ENCODE measurements at regions not wholly inside any gene's neighbourhood (a gene's known extent, or its start where the extent isn't known, plus 50 kb on each side); places are given as distances from the start of the nearest gene placed in this dataset.
"Not testable (repeated sequence)": the region's sequence is repeated elsewhere in the genome, so short reads cannot be mapped to it uniquely, and the experiment has no call there.

DNA sequence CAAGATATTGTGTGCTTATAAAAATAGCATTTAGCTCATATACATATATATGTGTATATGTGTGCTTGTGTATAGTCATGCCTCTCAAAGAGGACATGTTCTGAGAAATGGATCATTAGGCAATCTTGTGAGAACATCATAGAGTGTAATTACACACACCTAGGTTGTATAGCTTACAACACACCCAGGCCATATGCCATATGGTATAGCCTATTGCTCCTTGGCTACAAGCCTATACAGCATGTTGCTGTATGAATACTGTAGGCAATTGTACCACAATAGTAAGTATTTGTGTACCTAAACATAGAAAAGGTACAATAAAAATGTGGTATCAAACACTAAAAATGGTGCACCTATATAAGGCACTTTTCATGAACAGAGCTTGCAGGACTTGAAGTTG lies 1510.5 kb upstream of the LRRTM3 start:
- Histone ChIP-seq H3K9me2 (replicated peaks; ENCODE audit: insufficient read depth) (no peaks in the 10 kb centered on the region), H3K36me3 (replicated peaks; ENCODE audit: insufficient read depth, low read depth) (no peaks in the 10 kb centered on the region), H4K20me1 (ENCODE audit: insufficient read depth, poor library complexity, severe bottlenecking) (no peaks in the 10 kb centered on the region), H3K4me3 (no peak overlapping the region), H3K4me1 (ENCODE audit: insufficient read depth) (no peaks in the 10 kb centered on the region), H3K9me3 (ENCODE audit: low read depth) (no peaks in the 10 kb centered on the region), H3K79me2 (no peaks in the 10 kb centered on the region), H3K27ac (no peak overlapping the region), H3K4me2 (no peak overlapping the region), H3K27me3 (no peaks in the 10 kb centered on the region), H2AFZ (no peak overlapping the region)
- no peak for DNase-seq (ENCODE audit: low spot score)
- TF ChIP-seq EZH2phosphoT487 (IDR thresholded peaks at IDR 0.05; ENCODE audit: low read depth, severe bottlenecking, unreplicated experiment) (no peak), EZH2 (IDR thresholded peaks at IDR 0.05; ENCODE audit: borderline replicate concordance) (no peak)
- TF ChIP-seq, protein P1, sequence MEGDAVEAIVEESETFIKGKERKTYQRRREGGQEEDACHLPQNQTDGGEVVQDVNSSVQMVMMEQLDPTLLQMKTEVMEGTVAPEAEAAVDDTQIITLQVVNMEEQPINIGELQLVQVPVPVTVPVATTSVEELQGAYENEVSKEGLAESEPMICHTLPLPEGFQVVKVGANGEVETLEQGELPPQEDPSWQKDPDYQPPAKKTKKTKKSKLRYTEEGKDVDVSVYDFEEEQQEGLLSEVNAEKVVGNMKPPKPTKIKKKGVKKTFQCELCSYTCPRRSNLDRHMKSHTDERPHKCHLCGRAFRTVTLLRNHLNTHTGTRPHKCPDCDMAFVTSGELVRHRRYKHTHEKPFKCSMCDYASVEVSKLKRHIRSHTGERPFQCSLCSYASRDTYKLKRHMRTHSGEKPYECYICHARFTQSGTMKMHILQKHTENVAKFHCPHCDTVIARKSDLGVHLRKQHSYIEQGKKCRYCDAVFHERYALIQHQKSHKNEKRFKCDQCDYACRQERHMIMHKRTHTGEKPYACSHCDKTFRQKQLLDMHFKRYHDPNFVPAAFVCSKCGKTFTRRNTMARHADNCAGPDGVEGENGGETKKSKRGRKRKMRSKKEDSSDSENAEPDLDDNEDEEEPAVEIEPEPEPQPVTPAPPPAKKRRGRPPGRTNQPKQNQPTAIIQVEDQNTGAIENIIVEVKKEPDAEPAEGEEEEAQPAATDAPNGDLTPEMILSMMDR (IDR thresholded peaks at IDR 0.05; ENCODE audit: poor library complexity) = no peak

DNA sequence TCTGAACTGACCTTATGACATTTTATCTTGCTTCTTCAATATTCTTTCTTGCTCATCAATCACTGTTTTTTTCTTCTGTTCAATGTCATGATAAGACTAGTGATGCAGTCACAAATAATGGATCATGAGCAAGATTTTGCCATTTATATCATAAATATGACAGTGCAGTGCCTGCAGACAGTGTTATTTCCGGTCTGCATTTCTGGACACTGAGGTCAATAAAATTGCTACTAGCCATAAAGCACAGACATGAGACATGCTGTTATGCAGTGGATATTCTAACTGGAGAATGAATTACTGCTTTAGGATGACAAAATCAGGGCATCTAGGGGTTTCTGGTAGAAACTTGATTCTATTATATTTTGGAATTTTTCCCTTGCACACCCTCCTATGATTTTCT lies 1509.7 kb upstream of the LRRTM3 start:
- Histone ChIP-seq H3K4me1 (ENCODE audit: insufficient read depth) (no peaks in the 10 kb centered on the region), H3K27ac (no peak overlapping the region), H3K36me3 (replicated peaks; ENCODE audit: insufficient read depth, low read depth) (no peaks in the 10 kb centered on the region), H4K20me1 (ENCODE audit: insufficient read depth, poor library complexity, severe bottlenecking) (no peaks in the 10 kb centered on the region), H3K4me2 (no peak overlapping the region), H3K9me3 (ENCODE audit: low read depth) (no peaks in the 10 kb centered on the region), H3K9me2 (replicated peaks; ENCODE audit: insufficient read depth) (no peaks in the 10 kb centered on the region), H2AFZ (no peak overlapping the region), H3K4me3 (no peak overlapping the region), H3K79me2 (no peaks in the 10 kb centered on the region), H3K27me3 (no peaks in the 10 kb centered on the region)
- TF ChIP-seq EZH2phosphoT487 (IDR thresholded peaks at IDR 0.05; ENCODE audit: low read depth, severe bottlenecking, unreplicated experiment) (no peak), EZH2 (IDR thresholded peaks at IDR 0.05; ENCODE audit: borderline replicate concordance) (no peak)
- TF ChIP-seq, protein P1 (IDR thresholded peaks at IDR 0.05; ENCODE audit: poor library complexity) = no peak
- DNase-seq (ENCODE audit: low spot score) = no peak
- WGBS (ENCODE audit: low lambda C conversion rate, missing lambda C conversion rate) = 78% methylated on average over 1 of the region's 1 CpG

DNA sequence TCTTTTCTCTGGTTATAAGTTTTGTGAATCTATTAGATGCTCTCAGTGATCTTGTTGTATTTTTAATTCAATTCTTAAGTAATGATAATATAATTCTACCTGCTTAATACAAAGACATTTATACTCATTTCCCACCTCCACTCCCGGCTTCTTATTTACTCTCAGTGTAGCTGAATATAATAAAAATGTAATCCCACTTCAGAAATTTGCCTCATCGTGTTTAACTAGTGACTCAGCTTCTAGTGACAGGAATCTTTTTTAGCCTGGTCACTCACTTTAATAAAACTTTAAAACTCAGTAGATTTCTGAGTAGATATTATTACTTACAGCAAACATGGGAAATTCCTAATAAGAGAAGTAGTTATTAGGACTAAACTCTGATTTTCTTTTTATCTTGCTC lies 1506.2 kb upstream of the LRRTM3 start:
- H3K9me2 ChIP-seq (replicated peaks; ENCODE audit: insufficient read depth) = no peaks in the 10 kb centered on the region
- peak overlapping the region; percentile 13 for H3K4me2 ChIP-seq
- TF ChIP-seq, protein P1 (IDR thresholded peaks at IDR 0.05; ENCODE audit: poor library complexity) = no peak
- TF ChIP-seq EZH2 (IDR thresholded peaks at IDR 0.05; ENCODE audit: borderline replicate concordance) (no peak), EZH2phosphoT487 (IDR thresholded peaks at IDR 0.05; ENCODE audit: low read depth, severe bottlenecking, unreplicated experiment) (no peak)
- H3K79me2 ChIP-seq = no peaks in the 10 kb centered on the region
- 50% methylated on average over 2 of the region's 2 CpGs for WGBS (ENCODE audit: low lambda C conversion rate, missing lambda C conversion rate)
- H3K4me3 ChIP-seq = no peak overlapping the region
- H4K20me1 ChIP-seq (ENCODE audit: insufficient read depth, poor library complexity, severe bottlenecking) = no peaks in the 10 kb centered on the region
- H3K4me1 ChIP-seq (ENCODE audit: insufficient read depth) = no peaks in the 10 kb centered on the region
- H3K27ac ChIP-seq = peak overlapping the region; percentile 73
- H3K27me3 ChIP-seq = no peaks in the 10 kb centered on the region
- no peaks in the 10 kb centered on the region for H3K9me3 ChIP-seq (ENCODE audit: low read depth)
- no peak overlapping the region for H2AFZ ChIP-seq
- no peaks in the 10 kb centered on the region for H3K36me3 ChIP-seq (replicated peaks; ENCODE audit: insufficient read depth, low read depth)
- DNase-seq (ENCODE audit: low spot score) = peak; percentile 3

DNA sequence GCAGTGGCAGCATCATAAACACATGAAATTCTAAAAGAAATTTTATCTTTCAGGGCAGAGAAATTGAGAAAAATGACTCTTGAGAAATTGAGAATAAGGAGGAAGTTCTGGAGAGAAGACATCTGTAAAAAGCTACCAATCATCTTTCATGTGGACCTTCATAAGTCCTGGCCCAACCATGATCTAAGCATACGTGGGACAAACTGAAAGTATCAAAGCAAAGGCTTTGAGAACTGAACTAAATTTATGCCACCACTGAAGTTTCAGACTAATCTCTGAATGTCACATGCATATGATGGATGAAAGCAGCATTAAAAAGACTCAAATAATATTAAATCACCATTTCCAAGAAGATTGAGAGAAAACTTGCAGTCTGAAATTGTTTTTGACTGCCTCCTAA lies 1502.8 kb upstream of the LRRTM3 start:
- WGBS (ENCODE audit: low lambda C conversion rate, missing lambda C conversion rate) = 80% methylated on average over 1 of the region's 1 CpG
- Histone ChIP-seq H4K20me1 (ENCODE audit: insufficient read depth, poor library complexity, severe bottlenecking) (no peaks in the 10 kb centered on the region), H3K27ac (no peak overlapping the region), H3K4me1 (ENCODE audit: insufficient read depth) (no peaks in the 10 kb centered on the region), H3K9me2 (replicated peaks; ENCODE audit: insufficient read depth) (no peaks in the 10 kb centered on the region), H3K4me3 (no peak overlapping the region), H3K27me3 (no peaks in the 10 kb centered on the region), H3K9me3 (ENCODE audit: low read depth) (no peaks in the 10 kb centered on the region), H3K36me3 (replicated peaks; ENCODE audit: insufficient read depth, low read depth) (no peaks in the 10 kb centered on the region), H2AFZ (no peak overlapping the region), H3K79me2 (no peaks in the 10 kb centered on the region), H3K4me2 (no peak overlapping the region)
- TF ChIP-seq EZH2 (IDR thresholded peaks at IDR 0.05; ENCODE audit: borderline replicate concordance) = no peak
- TF ChIP-seq, protein P1 (IDR thresholded peaks at IDR 0.05; ENCODE audit: poor library complexity) = no peak
- no peak for TF ChIP-seq EZH2phosphoT487 (IDR thresholded peaks at IDR 0.05; ENCODE audit: low read depth, severe bottlenecking, unreplicated experiment)
- DNase-seq (ENCODE audit: low spot score) = no peak

DNA sequence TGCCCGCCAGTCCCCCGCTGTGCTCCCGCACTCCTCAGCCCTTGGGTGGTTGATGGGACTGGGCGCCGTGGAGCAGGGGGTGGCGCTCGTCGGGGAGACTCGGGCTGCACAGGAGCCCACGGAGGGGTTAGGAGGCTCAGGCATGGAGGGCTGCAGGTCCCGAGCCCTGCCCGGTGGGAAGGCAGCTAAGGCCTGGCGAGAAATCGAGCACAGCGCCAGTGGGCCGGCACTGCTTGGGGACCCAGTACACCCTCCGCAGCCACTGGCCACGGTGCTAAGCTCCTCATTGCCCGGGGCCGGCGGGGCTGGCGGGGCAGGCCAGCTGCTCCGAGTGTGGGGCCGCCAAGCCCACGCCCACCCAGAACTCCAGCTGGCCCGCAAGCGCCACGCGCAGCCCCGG lies 1496.5 kb upstream of the LRRTM3 start:
- not testable (repeated sequence) for H3K9me3 ChIP-seq (ENCODE audit: low read depth); H3K27me3 ChIP-seq; H3K27ac ChIP-seq; H3K4me2 ChIP-seq; H3K79me2 ChIP-seq; H4K20me1 ChIP-seq (ENCODE audit: insufficient read depth, poor library complexity, severe bottlenecking); DNase-seq (ENCODE audit: low spot score); H3K9me2 ChIP-seq (replicated peaks; ENCODE audit: insufficient read depth); H3K4me3 ChIP-seq; H2AFZ ChIP-seq; H3K4me1 ChIP-seq (ENCODE audit: insufficient read depth); H3K36me3 ChIP-seq (replicated peaks; ENCODE audit: insufficient read depth, low read depth)
- 95% methylated on average over 26 of the region's 30 CpGs for WGBS (ENCODE audit: low lambda C conversion rate, missing lambda C conversion rate)

Data from hepatocyte (in vitro differentiated cells).